Breast epithelium (tissue), 3 donors: ENCODE measurements at regions not wholly inside any gene's neighbourhood (a gene's known extent, or its start where the extent isn't known, plus 50 kb on each side); places are given as distances from the start of the nearest gene placed in this dataset.

Experiments
- CTCF ChIP-seq, 3 donors: fragments of 450-650 bp; IDR thresholded peaks; one replicate each; pipeline ENCODE4 v1.5.1; 2016 to 2017; ENCODE audit warnings: antibody characterized with exemption in 3 of 3, mild to moderate bottlenecking in 3 of 3, moderate library complexity in 3 of 3
- POLR2A ChIP-seq: fragments of 450-650 bp; IDR thresholded peaks from one replicate; pipeline ENCODE4 v1.6.1; 2016; ENCODE audit warnings: antibody characterized with exemption, mild to moderate bottlenecking, moderate library complexity
- POLR2AphosphoS5 ChIP-seq, 3 donors: sonication (generic); formaldehyde crosslinking; IDR thresholded peaks; one replicate each; pipeline ENCODE4 v1.6.1; 2017; ENCODE audit warnings: antibody characterized with exemption in 3 of 3

- no peak for TF ChIP-seq CTCF (IDR thresholded peaks at IDR 0.05)
- TF ChIP-seq POLR2A: no peak
- no peak for TF ChIP-seq POLR2AphosphoS5 (IDR thresholded peaks at IDR 0.05)
Observed at GRCh38 chr1:9424261-9424660, 115.0 kb upstream of the SLC25A33 start.
